SU-DHL-6 (cell line): ENCODE measurements at regions not wholly inside any gene's neighbourhood (a gene's known extent, or its start where the extent isn't known, plus 50 kb on each side); places are given as distances from the start of the nearest gene placed in this dataset.

Experiments
- H2AFZ ChIP-seq: fragments of 200-600 bp; sonication (generic); 2 replicates; pipeline ENCODE4 v1.6.1; 2014; ENCODE audit warnings: low read depth, mild to moderate bottlenecking, moderate library complexity, mixed read lengths, antibody characterized with exemption, low read length; ENCODE audit not compliant: severe bottlenecking
- H3F3A ChIP-seq: fragments of 200-600 bp; shearing (Covaris generic); 2 replicates; pipeline ENCODE4 v1.6.0; 2016; ENCODE audit warnings: antibody characterized with exemption, mild to moderate bottlenecking; ENCODE audit not compliant: insufficient read depth
- H3K27ac ChIP-seq: fragments of 200-600 bp; sonication (generic); 2 replicates; pipeline ENCODE4 v1.5.1; 2016; ENCODE audit warnings: low read depth, mild to moderate bottlenecking, low read length, moderate library complexity, mixed read lengths
- H3K27me3 ChIP-seq: fragments of 200-600 bp; sonication (generic), shearing (Covaris generic); 2 replicates; pipeline ENCODE4 v1.6.0; 2014; ENCODE audit warnings: mild to moderate bottlenecking, low read length
- H3K36me3 ChIP-seq: fragments of 200-600 bp; sonication (generic); 2 replicates; pipeline ENCODE4 v1.6.1; 2014; ENCODE audit warnings: mild to moderate bottlenecking, low read length, mixed read lengths
- H3K4me2 ChIP-seq: fragments of 300-600, 200-600 bp; shearing (Covaris generic), sonication (generic); 2 replicates; pipeline ENCODE4 v1.6.0; 2014; ENCODE audit warnings: low read length, low read depth, mild to moderate bottlenecking; ENCODE audit not compliant: poor library complexity, severe bottlenecking
- H3K4me3 ChIP-seq: fragments of 200-600 bp; sonication (generic); 2 replicates; pipeline ENCODE4 v1.5.1; 2014; ENCODE audit warnings: antibody characterized with exemption, low read length, mild to moderate bottlenecking, mixed read lengths; ENCODE audit not compliant: insufficient read depth, poor library complexity, severe bottlenecking
- H3K79me2 ChIP-seq: fragments of 200-600 bp; sonication (generic); 2 replicates; pipeline ENCODE4 v1.6.1; 2014; ENCODE audit warnings: mild to moderate bottlenecking, low read length, moderate library complexity; ENCODE audit not compliant: insufficient read depth
- H3K9ac ChIP-seq: fragments of 200-600 bp; sonication (generic); 2 replicates; pipeline ENCODE4 v1.7.0; 2014; ENCODE audit warnings: mild to moderate bottlenecking, low read length
- H3K9me2 ChIP-seq: fragments of 200-600 bp; sonication (generic); replicated peaks from 2 replicates; pipeline ENCODE4 v1.6.1; 2014; ENCODE audit warnings: low read length; ENCODE audit not compliant: insufficient read depth
- H3K9me3 ChIP-seq: fragments of 200-600 bp; sonication (generic); 2 replicates; pipeline ENCODE4 v1.6.1; 2014; ENCODE audit warnings: low read length, mixed read lengths; ENCODE audit not compliant: insufficient read depth
- H4K20me1 ChIP-seq: fragments of 200-600 bp; sonication (generic); 2 replicates; pipeline ENCODE4 v1.6.1; 2014; ENCODE audit warnings: low read depth, mild to moderate bottlenecking, antibody characterized with exemption, low read length, moderate library complexity, mixed read lengths
- CTCF ChIP-seq: fragments of 200-600 bp; sonication (generic); IDR thresholded peaks from one replicate; pipeline ENCODE4 v1.5.1; 2017; ENCODE audit warnings: antibody characterized with exemption, mild to moderate bottlenecking, low read length, moderate library complexity; ENCODE audit not compliant: insufficient read depth, poor library complexity, severe bottlenecking
- EZH2phosphoT487 ChIP-seq: fragments of 200-600 bp; sonication (generic), shearing (Covaris generic); conservative IDR thresholded peaks from 2 replicates; pipeline ENCODE4 v1.6.1; 2018; ENCODE audit warnings: mild to moderate bottlenecking, antibody characterized with exemption, low read length, moderate library complexity, mixed read lengths

GRCh38 chr5:88557131-88557530 lies 288.5 kb upstream of the TMEM161B start:
- Histone ChIP-seq H3K27me3 (no peaks in the 10 kb centered on the region), H3K79me2 (no peaks in the 10 kb centered on the region), H3K4me2 (no peak overlapping the region), H3K9me3 (no peaks in the 10 kb centered on the region), H3F3A (no peaks in the 10 kb centered on the region), H3K9me2 (no peaks in the 10 kb centered on the region), H3K4me3 (no peak overlapping the region), H2AFZ (no peak overlapping the region), H3K27ac (no peak overlapping the region), H4K20me1 (no peaks in the 10 kb centered on the region), H3K36me3 (no peaks in the 10 kb centered on the region), H3K9ac (no peak overlapping the region)
- TF ChIP-seq CTCF (no peak), EZH2phosphoT487 (no peak)

GRCh38 chr5:88556406-88556805 lies 287.8 kb upstream of the TMEM161B start:
- H3K9me3 ChIP-seq: no peaks in the 10 kb centered on the region

GRCh38 chr5:88555674-88556073 lies 287.0 kb upstream of the TMEM161B start:
- H3K4me2 ChIP-seq: no peak overlapping the region
- no peaks in the 10 kb centered on the region for H4K20me1 ChIP-seq
- no peaks in the 10 kb centered on the region for H3K79me2 ChIP-seq
- H3K9me3 ChIP-seq: no peaks in the 10 kb centered on the region
- H3K27ac ChIP-seq: no peak overlapping the region
- TF ChIP-seq EZH2phosphoT487 (no peak), CTCF (no peak)
- H2AFZ ChIP-seq: no peak overlapping the region
- H3K27me3 ChIP-seq: no peaks in the 10 kb centered on the region
- H3F3A ChIP-seq: no peaks in the 10 kb centered on the region
- no peak overlapping the region for H3K9ac ChIP-seq
- no peaks in the 10 kb centered on the region for H3K9me2 ChIP-seq
- no peak overlapping the region for H3K4me3 ChIP-seq
- no peaks in the 10 kb centered on the region for H3K36me3 ChIP-seq

More at GRCh38 chr5:88556406-88556805, 287.8 kb upstream of the TMEM161B start:
- Histone ChIP-seq H3K9me2 (no peaks in the 10 kb centered on the region), H3K79me2 (no peaks in the 10 kb centered on the region), H3F3A (no peaks in the 10 kb centered on the region), H3K27ac (no peak overlapping the region), H3K4me3 (no peak overlapping the region), H2AFZ (no peak overlapping the region), H3K4me2 (no peak overlapping the region), H3K36me3 (no peaks in the 10 kb centered on the region), H3K9ac (no peak overlapping the region), H3K27me3 (no peaks in the 10 kb centered on the region), H4K20me1 (no peaks in the 10 kb centered on the region)
- TF ChIP-seq EZH2phosphoT487 (no peak), CTCF (no peak)
